NCI-H2196 (cell line): ENCODE measurements at regions not wholly inside any gene's neighbourhood (a gene's known extent, or its start where the extent isn't known, plus 50 kb on each side); places are given as distances from the start of the nearest gene placed in this dataset.

Experiments used
- DNase-seq: peaks from one replicate; lab custom pipeline; 2025; ENCODE audit not compliant: unreplicated experiment; lab: John Stamatoyannopoulos, UW

DNA sequence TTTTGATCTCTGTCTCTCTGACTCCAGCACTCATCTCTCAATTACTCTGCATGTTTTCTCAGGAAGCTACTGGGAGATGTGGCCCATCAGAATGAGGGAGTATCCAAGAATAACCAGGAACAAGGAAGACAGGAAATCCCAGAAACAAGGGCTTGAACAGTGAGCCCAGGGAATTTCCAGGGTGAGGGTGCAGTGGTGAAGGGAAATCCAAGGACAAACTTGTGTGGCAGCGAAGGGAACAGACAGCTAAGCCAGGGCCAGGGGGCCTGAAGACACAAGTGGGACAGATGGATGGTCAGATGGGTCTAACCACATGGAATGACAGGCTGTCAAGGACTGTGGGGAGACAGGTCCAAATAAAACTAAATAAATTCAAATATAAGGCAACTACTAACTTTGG is 121.8 kb upstream of the ERRFI1 start:
- DNase-seq: no peak

DNA sequence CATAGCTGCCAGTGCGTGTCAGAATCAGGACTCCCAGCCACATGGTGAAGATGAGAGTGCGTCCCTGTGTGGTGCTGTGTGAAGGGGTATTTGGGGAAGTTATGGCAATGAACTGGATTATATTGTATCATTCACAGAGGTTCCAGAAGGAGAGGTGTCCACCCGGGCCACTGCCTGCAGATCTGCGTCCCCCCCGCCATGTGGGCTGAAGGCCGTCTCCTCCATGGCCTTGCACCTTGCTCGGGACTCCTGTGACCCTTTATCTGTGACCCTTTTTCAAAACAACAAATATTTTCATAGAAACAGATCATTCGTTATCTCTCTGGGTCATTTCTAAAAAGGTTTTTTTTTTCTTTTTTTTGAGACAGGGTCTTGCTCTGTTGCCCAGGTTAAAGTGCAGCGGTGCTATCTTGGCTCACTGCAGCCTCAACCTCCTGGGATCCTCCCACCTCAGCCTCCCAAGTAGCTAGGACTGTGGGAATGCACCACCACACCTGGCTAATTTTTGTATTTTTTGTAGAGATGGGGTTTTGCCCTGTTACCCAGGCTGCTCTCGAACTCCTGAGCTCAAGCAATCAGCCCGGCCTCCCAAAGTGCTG is 120.2 kb upstream of the ERRFI1 start:
- no peak for DNase-seq

DNA sequence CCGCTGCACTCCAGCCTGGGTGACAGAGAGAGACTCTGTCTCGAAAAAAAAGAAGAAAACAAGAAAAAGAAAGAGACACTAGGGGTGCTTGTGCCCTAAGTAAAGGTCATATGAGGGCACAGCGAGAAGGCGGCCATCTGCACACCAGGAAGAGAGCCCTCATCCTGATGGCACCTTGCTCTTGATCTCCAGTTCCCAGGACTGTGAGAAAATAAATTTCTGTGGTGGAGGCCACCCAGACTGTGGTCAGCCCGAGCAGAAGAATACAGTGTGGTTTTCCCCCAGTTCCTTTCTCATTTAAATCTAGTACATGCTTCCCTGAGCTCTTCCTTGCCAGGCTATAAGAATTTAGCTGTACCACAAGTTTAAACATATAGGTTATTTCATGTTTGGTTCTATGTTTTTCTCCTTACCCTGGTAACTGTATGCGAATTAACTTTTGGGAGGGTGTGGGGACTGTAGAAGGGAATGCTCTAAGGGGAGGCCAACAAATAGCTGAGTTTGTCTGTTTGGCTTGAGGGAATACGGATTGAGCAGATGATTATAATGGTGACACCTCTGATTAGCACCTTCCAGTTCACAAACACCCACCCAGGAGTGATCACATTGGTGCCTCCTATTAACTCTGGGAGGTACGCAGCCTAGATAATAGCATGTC is 119.6 kb upstream of the ERRFI1 start:
- no peak for DNase-seq

DNA sequence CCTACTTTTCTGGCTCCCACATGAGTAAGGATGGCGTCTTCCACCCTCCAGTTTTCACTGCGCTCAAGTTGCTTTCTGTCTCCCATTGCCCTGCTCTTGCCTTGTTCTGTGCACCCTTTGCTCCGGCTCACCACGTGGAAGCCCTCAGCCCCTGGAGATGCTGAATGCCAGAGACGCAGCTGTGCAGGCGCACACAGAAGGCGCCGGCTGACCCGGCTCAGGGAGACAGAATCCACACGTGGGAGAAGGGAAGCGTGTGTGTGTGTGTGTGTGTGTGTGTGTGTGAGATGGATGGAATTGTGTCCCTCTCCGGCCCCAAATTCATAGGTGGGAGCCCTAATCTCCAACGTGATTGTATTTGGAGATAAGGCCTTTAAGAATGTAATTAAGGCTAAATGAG is 118.2 kb upstream of the ERRFI1 start:
- DNase-seq: no peak

DNA sequence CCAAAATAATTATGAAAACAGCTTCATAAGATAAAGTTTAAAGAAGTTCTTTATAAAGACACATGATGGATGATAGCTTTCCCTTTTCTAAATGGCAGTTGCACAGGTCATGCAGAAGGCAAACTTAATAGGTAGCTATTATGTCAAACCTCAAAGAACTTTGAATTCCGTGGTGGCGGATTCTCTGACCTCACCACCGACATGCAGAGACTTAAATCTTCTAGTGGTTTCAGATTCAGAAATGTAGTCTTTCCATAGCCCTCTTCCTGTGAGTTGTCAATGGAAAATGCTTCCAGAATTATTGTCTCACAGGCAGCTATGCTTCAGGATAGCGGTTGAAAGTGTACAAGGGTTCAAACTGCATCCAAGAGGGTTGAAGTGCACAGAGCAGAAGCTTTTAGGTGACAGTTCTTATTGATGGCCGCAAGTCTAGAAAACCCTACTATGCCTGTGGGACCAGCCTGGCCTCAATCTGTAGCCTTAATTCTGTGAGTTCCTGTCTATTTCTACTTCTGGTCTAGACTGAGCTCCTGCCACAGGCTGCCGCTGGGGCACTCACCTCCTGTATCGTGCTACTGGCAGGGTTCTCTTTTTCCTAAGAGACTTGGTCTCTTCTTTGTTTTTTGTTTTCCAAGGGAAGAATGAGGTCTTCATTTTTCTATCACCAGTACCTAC is 117.0 kb upstream of the ERRFI1 start:
- DNase-seq: no peak

DNA sequence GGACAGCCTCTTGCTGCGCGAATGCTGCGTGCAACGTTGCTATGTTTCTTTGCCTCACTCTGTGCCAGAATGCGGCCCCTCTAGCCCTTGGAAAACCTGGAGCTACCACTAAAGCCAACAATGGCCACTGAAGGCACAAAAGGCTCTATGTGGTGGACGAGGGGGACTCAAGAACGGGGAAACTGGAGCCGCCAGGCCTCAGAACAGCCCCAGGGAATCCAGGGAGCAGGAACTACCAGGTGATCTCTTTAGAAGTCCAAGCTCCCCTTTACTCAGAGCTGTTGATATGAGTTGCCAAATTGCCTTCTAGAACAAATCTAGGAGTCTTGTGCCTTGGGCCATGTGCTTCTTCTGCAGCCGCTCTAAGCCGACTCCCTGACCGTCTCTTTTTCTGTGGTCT is 113.8 kb upstream of the ERRFI1 start:
- DNase-seq: no peak

DNA sequence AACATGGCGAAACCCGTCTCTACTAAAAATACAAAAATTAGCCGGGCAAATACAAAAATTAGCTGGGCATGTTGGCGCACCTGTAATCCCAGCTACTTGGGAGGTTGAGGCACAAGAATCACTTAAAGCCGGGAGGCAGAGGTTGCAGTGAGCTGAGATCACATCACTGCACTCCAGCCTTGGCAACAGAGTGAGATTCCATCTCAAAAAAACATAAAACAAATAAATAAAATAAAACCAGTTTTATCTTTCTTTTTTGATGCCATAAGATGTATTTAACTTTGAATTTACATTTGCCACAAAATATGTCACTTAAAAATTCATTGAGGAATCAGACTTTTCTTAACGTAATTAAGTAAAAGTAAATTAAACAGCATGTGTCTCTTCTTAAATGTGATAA is 113.3 kb upstream of the ERRFI1 start:
- DNase-seq: no peak

DNA sequence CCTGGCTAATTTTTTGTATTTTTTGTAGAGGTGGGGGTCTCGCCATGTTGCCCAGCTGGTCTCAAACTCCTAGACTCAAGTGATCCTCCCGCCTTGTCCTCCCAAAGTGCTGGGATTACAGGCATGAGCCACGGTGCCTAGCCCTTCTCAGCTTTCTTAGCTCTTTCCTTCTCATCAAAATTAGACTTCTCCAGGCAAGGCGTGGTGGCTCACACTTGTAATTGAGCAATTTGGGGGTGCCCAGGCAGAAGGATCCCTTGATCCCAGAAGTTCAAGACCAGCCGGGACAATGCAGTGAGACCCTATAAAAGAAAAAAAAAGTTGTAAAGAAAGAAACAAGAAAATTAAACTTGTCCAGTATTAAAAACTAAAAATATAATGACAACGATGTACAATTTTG is 112.6 kb upstream of the ERRFI1 start:
- no peak for DNase-seq

DNA sequence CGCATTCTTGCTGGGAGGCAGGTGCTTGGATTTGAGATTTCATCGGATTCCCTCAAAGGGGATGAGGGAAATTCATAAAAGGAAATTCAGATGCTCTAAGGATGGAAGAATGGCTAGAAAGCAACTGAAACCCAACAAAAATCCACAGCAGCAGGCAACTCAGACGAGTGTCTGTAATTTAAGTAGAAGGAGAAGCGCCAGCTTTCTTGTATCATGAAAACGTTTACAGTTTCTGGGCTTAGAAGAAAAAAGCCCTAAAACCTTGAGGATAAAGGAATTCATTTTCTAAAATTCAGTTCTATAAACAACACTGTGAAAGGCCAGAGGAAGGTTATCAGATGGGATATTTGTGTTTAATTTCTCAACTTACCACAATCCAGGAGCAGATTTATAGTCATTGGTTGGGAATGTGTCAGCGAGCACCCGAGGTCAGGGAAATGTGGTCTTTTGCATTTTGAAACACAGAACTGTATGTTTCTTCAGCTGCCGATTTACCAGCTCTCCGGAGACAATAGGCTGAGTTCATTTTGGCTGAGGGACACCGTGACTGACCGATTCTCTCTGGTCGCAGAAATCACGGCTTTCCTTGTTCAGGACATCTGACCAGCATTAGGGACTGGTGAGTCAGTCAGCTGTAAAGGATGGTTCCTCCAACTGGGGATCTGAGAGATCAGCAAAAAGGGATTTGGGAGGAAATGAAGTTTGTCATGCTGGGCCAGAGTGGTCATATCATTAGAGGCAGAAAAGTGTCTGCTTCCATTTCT is 111.6 kb upstream of the ERRFI1 start:
- no peak for DNase-seq

DNA sequence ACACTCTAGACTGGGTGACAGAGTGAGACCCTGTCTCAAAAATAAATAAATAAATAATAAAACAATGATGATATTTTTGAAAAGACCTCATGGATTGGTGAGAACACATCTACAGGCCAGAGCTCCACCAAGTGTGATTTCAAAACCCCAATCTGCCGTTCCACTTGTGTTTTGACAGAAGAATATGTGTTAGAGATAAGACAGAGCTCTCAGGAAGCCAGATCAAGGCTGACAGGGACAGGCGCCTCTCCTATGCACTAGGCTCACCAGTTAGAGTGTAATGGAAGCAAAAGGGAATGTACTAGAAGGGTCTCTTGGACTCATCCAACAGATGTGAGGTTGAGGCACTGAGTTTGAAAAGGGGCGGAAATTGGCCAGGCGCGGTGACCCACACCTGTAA is 110.7 kb upstream of the ERRFI1 start:
- no peak for DNase-seq

DNA sequence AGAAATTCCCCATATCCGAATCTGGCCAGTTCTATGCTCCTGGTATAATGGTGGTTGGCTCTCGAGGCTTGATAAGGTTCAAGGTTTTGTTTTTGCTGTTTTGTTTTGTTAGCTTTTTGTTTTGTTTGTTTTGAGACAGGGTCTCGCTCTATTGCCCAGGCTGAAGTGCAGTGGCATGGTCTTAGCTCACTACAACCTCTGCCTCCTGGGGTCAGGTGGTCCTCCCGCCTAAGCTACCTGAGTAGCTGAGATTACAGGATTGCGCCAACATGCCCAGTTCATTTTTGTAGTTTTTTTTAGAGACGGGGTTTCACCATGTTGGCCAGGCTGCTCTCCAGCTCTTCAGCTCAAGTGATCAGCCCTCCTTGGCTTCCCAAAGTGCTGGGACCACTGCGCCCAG is 109.1 kb upstream of the ERRFI1 start:
- DNase-seq: no peak

DNA sequence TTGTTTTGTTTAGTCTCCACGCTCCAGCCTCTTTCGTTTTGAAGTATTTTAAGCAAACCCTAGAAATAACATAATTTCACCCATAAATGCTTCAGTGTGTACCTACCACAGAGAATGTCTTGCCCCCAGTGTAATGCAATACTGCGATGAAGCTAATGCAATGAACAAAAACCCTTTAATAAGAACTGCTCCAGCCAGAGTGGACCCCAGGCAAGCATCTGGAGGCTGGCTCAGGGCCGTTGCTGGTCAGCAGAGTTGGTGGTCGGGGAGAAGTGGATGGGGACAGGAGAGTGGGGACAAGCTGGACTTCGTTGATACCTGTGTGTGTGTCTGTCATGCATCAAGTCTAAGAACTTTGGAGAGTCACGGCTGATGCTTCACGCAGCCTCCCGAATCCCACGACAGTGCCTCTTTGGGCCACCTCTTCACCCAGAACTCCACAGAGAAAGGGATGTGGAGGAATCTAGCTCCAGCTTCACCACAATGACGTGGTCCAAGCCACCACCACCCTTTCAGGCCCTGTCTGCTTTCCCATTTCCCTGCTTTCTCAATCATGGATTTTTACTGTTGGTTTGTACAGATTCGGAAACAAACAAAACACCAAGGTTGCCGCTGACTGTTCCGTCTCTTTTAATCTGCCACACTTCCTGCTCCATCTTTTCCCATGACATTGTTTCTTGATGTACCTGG is 108.6 kb upstream of the ERRFI1 start:
- DNase-seq: no peak

DNA sequence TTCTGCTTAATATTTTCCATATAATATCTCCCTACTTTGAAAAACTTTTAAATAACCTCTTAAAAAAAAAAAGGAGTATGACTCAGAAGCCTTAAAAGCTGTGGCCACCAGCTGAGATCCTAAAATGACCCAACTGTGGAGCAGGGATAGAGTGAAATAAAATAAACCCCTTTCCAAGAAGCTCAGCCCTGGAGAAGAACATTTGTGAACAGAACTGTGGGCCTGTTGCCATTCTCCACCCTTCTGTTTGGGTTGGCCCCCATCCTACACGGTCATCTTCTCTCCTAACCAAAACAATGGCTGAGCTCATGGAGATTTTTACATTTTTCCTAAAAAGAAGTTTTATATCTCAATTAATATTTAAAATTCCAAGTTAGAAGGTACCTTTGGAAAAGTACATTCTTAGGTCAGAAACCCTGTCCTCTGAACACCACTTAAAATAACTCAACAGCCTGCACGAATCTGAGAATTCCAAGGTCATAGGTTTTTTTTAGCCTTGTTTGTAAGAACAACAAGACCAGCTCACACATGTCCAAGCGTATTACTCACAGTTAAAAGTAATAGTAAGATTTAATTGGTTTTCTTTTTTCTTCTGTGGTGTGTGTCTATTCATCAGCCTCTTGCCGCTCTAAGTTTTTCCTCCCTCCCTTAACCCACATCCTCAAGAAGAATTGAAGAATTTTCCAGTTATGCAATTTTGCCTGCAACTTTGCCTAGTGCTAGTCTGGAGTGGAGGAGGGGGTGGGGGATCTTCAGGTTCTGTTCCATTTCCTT is 107.7 kb upstream of the ERRFI1 start:
- no peak for DNase-seq

DNA sequence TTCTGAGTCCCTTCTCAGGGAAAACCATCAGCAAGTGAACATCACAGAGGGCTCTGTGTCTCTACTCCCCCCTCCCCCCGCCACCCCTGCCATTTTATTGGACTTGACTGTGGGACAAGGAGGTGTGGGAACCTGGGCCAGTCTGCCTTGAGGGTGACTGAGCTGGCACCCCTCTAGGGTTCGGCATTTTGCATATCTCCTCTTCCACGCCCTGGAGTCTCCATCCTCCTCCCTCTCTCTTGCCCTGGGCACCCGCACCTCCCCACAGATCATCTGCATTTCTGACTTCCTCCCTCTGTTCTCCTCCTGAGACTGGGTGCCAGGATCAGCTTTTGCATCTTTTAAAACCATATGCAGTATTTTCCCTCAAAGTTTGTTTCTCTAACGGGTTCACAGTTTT is 107.1 kb upstream of the ERRFI1 start:
- DNase-seq: no peak

DNA sequence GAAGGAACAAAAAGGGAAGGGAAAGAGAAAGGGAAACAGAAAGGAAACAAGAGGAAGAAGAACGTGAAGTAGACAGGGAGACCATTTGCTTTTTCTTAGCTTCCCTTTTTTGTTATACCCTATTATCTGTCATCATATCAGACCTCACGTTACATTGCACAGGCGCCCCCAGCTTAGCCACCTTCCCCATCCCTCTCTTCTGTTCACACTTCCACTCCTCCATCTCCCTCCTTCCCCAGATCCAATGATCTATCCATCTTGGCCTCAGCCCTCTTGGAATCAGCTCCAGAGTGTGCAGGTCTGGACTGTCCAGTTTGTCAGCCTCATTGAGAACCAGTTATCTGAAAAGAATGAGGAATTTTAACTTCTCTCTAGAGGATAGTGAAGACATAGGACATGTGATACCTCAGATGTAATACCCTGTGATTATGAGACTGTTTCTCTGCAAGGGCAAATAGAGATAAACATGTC is 101.1 kb upstream of the ERRFI1 start:
- DNase-seq: no peak

DNA sequence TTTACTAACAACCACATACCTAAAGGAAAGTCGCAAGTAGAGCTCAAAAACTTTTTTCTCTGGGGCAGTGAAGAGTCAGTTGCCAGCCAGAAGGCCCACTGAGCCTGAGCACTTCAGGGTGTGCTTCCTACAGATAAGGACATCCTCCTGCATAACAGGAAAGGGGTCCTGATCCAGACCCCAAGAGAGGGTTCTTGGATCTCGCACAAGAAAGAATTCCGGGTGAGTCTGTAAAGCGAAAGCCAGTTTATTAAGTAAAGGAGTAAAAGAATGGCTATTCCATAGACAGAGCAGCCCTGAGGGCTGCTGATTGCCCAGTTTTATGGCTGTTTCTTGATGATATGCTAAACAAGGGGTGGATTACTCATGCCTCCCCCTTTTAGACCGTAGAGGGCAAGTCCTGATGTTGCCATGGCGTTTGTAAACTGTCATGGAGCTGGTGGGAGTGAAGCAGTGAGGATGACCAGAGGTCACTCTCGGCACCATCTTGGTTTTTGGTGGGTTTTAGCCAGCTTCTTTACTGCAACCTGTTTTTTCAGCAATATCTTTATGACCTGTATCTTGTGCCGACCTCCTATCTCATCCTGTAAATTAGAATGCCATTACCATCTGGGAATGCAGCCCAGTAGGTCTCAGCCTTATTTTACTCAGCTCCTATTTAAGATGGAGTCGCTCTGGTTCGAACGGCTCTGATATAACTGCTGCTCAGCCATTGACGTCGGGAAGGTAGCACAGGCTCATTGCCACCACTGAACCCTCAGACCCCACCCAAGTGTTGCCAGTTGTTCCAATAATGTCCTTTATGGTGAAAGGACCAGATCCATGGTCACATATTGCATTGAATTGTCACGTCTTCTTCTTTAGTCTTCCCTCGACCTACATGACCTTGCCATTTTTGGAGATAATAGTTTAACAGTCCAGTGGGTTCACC is 96.6 kb upstream of the ERRFI1 start:
- no peak for DNase-seq

DNA sequence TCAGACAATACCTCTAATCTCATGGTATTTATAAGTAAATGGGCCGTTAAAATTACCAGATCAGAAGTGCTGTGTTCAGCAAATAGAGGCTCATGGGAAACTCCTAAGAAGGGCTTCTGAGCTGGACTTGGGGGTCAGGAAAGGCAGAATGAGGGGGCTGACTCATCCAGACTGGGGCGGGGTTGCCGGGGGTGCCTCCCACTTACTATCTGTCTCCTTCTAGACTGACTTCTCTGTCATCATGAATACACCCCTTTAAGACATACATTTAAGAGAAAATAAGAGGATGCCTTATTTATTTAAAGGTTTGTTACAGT is 96.0 kb upstream of the ERRFI1 start:
- DNase-seq: no peak

DNA sequence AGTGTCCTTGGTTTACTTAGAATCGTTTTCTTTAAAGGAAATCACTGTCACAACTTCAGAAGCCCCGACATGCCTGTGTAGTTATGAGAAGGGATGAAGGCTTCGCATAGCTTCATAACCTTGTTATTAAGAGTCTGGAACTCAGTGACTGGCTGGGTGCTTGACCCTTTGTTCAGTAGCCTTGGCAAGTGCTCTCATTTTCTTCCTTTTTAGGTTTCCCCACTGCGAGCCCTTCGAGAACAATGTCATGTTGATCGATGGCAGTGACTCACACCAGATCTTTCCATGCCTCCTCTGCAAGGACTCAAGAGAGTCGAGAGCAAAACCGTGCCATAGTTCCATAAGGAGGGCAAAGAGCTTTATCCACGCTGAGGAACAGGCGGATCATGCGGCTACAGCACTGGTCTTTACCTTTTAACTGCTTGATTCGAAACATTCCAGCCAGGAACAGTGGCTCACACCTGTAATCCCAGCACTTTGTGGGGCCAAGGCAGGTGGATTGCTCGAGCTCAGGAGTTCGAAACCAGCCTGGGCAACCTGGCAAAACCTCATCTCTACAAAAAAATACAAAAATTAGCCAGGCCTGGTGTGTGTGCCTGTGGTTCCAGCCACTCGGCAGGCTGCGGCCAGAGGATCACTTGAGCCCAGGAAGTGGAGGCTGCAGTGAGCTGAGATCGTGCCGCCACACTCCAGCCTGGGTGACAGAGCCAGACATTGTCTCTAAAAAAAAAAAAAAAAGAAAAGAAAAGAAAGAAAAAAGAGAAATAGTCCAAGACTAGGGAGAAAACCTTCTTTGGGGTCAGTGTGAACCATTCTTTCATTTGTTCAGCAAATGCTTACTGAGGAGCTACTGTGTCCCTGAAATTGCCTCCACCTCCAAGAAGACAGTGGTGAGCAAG is 95.4 kb upstream of the ERRFI1 start:
- no peak for DNase-seq
